Karpas-422 (cell line): ENCODE measurements at regions not wholly inside any gene's neighbourhood (a gene's known extent, or its start where the extent isn't known, plus 50 kb on each side); places are given as distances from the start of the nearest gene placed in this dataset.
"Not testable (repeated sequence)": the region's sequence is repeated elsewhere in the genome, so short reads cannot be mapped to it uniquely, and the experiment has no call there.

ENCODE experiments used
- DNase-seq: peaks from one replicate; pipeline ENCODE4 v3.0.0-alpha.2; 2015
- H2AFZ ChIP-seq: fragments of 200-600 bp; sonication (generic); 2 replicates; pipeline ENCODE4 v1.6.1; 2014; ENCODE audit warnings: antibody characterized with exemption, low read length, mixed read lengths
- H3K27ac ChIP-seq: fragments of 200-600 bp; sonication (generic); 2 replicates; pipeline ENCODE4 v1.5.1; 2014; ENCODE audit warnings: mild to moderate bottlenecking, low read length, moderate library complexity
- H3K27me3 ChIP-seq: fragments of 200-600 bp; sonication (generic); 2 replicates; pipeline ENCODE4 v1.6.1; 2014; ENCODE audit warnings: low read length, mixed read lengths
- H3K36me3 ChIP-seq: fragments of 200-600 bp; sonication (generic); 2 replicates; pipeline ENCODE4 v1.6.1; 2014; ENCODE audit warnings: low read length, mixed read lengths; ENCODE audit not compliant: insufficient read depth
- H3K4me1 ChIP-seq: fragments of 200-600 bp; sonication (generic); 2 replicates; pipeline ENCODE4 v1.6.1; 2014; ENCODE audit warnings: mild to moderate bottlenecking, low read length, mixed read lengths
- H3K4me2 ChIP-seq: fragments of 200-600 bp; sonication (generic); 2 replicates; pipeline ENCODE4 v1.6.1; 2014; ENCODE audit warnings: low read length, low read depth, mild to moderate bottlenecking; ENCODE audit not compliant: poor library complexity, severe bottlenecking
- H3K4me3 ChIP-seq: fragments of 200-600 bp; sonication (generic); 2 replicates; pipeline ENCODE4 v1.5.1; 2014; ENCODE audit warnings: mild to moderate bottlenecking, antibody characterized with exemption, low read length, mixed read lengths
- H3K79me2 ChIP-seq: fragments of 200-600 bp; sonication (generic); 2 replicates; pipeline ENCODE4 v1.6.1; 2014; ENCODE audit warnings: mild to moderate bottlenecking, low read length, mixed read lengths
- H3K9ac ChIP-seq: fragments of 200-600 bp; sonication (generic); 2 replicates; pipeline ENCODE4 v1.6.0; 2014; ENCODE audit warnings: low read length
- H3K9me2 ChIP-seq: fragments of 200-600 bp; sonication (generic), shearing (Covaris generic); replicated peaks from 2 replicates; pipeline ENCODE4 v1.6.0; 2014; ENCODE audit warnings: mild to moderate bottlenecking, low read length, moderate library complexity; ENCODE audit not compliant: insufficient read depth
- H3K9me3 ChIP-seq: fragments of 300-700, 200-600 bp; sonication (generic); 2 replicates; pipeline ENCODE4 v1.6.1; 2014; ENCODE audit warnings: low read length, mixed read lengths
- H4K20me1 ChIP-seq: fragments of 200-600 bp; sonication (generic); 2 replicates; pipeline ENCODE4 v1.6.1; 2014; ENCODE audit warnings: mild to moderate bottlenecking, antibody characterized with exemption, low read length, low read depth; ENCODE audit not compliant: insufficient read depth

GRCh38 chrX:131845771-131846170, 177.3 kb upstream of the STK26 start:
- Histone ChIP-seq H3K9me3 (no peaks in the 10 kb centered on the region), H2AFZ (no peak overlapping the region), H3K36me3 (no peaks in the 10 kb centered on the region), H3K4me2 (no peak overlapping the region), H3K79me2 (no peaks in the 10 kb centered on the region), H4K20me1 (no peaks in the 10 kb centered on the region; the same call in 1 of the 2 replicates), H3K9ac (no peak overlapping the region), H3K4me3 (no peak overlapping the region), H3K4me1 (no peaks in the 10 kb centered on the region), H3K27me3 (no peaks in the 10 kb centered on the region), H3K27ac (no peak overlapping the region), H3K9me2 (no peaks in the 10 kb centered on the region)
- no peak for DNase-seq

GRCh38 chrX:131850964-131851363, 172.1 kb upstream of the STK26 start:
- not testable (repeated sequence) for H3K4me2 ChIP-seq

DNA sequence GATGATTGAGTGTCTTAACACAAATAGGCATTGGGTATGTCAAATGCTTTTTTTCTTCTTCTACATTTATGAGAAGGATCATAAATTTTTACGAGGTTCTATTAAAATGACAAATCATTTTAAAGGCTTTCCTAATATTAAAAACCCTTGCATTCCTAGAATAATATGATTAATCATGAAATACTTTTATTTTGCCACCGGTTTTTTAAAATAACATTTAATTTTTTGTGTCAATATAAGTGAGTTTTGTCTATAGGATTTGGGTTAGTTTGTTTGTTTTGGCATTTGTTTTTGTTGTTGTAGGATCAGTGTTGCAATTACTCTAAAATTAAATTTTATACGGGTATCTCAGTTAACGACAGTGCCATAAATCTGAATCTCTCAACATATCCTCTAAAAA, 169.7 kb upstream of the STK26 start:
- Histone ChIP-seq H3K4me1 (no peaks in the 10 kb centered on the region), H3K79me2 (no peaks in the 10 kb centered on the region), H3K27me3 (no peaks in the 10 kb centered on the region), H3K9me2 (no peaks in the 10 kb centered on the region), H4K20me1 (no peaks in the 10 kb centered on the region), H2AFZ (no peak overlapping the region), H3K9ac (no peak overlapping the region), H3K36me3 (no peaks in the 10 kb centered on the region), H3K27ac (no peak overlapping the region), H3K9me3 (no peaks in the 10 kb centered on the region), H3K4me2 (no peak overlapping the region), H3K4me3 (no peak overlapping the region)
- no peak for DNase-seq

More at GRCh38 chrX:131850964-131851363, 172.1 kb upstream of the STK26 start:
- not testable (repeated sequence) for H3K4me3 ChIP-seq, H3K9ac ChIP-seq, H2AFZ ChIP-seq, H3K27me3 ChIP-seq, H3K27ac ChIP-seq, H3K79me2 ChIP-seq, H4K20me1 ChIP-seq, DNase-seq, H3K9me2 ChIP-seq, H3K9me3 ChIP-seq, H3K4me1 ChIP-seq, H3K36me3 ChIP-seq

DNA sequence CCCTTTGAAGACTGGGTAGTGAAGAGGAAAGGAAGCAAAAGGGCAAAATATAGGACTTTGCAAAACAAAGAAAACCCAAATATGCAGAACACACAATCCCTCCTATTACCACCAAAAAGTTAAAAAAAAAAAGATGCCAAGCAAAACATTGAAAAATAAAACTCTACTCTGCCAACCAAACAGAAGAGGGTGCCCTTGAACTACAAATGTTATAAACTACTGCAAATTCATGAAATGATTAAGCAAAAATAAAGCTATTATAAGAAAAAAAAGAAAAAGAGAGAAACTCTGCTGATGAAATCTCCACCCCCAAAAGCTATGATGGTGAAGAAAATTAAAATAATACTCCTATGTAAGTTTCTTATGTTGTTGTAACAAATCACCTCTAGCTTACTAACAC, 168.5 kb upstream of the STK26 start:
- H2AFZ ChIP-seq = 0 out of 2 replicates have a peak overlapping the region, but pooled peaks have one; percentile 18
- no peaks in the 10 kb centered on the region for H3K9me3 ChIP-seq
- no peaks in the 10 kb centered on the region for H3K36me3 ChIP-seq
- no peak overlapping the region for H3K4me3 ChIP-seq
- no peak overlapping the region for H3K27ac ChIP-seq
- no peak overlapping the region for H3K4me2 ChIP-seq
- H4K20me1 ChIP-seq = no peaks in the 10 kb centered on the region
- no peak for DNase-seq
- H3K9me2 ChIP-seq = no peaks in the 10 kb centered on the region
- H3K4me1 ChIP-seq = no peaks in the 10 kb centered on the region
- H3K79me2 ChIP-seq = no peaks in the 10 kb centered on the region
- no peak overlapping the region for H3K9ac ChIP-seq
- H3K27me3 ChIP-seq = no peaks in the 10 kb centered on the region

DNA sequence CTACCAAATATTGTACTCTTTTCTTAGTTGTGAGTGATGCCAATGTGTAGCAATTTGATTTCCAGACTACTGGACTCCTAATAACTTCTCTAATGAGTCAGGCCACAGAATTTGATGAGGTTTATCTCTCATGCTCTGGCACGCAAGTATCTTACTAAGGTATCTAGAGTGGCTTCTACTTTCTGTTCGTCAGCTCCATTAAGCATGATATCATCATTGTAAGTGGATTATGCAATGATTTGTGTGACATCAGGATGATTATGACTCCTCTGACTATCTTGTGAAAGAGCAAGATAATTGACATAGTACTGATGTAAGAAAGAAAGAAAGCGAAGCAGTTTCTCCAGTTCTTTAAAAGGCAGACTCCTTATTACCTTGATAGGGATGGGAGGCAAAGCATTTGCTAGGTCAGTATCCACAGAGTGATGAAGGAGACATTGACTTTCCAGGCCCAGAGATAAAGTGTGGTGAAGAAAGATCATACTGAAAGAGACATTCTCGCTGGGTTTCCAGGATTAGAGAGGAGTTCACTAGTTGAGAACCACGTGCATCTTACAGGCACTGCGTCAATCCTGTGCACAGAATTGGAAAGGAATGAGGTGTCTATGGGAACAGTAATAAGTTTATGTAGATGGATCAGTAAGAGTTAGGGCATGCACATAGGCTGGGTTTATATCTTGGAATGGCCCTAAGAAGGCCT, 161.9 kb upstream of the STK26 start:
- H3K27ac ChIP-seq = no peak overlapping the region
- H3K4me3 ChIP-seq = no peak overlapping the region
- no peak overlapping the region for H3K4me2 ChIP-seq

GRCh38 chrX:131862321-131862720, 160.8 kb upstream of the STK26 start:
- H4K20me1 ChIP-seq = no peaks in the 10 kb centered on the region
- H3K36me3 ChIP-seq = no peaks in the 10 kb centered on the region
- no peak overlapping the region for H3K4me2 ChIP-seq
- no peaks in the 10 kb centered on the region for H3K9me3 ChIP-seq
- no peaks in the 10 kb centered on the region for H3K27me3 ChIP-seq
- no peak for DNase-seq
- H2AFZ ChIP-seq = no peak overlapping the region
- no peak overlapping the region for H3K9ac ChIP-seq
- no peaks in the 10 kb centered on the region for H3K9me2 ChIP-seq
- no peaks in the 10 kb centered on the region for H3K79me2 ChIP-seq
- no peaks in the 10 kb centered on the region for H3K4me1 ChIP-seq
- no peak overlapping the region for H3K27ac ChIP-seq
- H3K4me3 ChIP-seq = no peak overlapping the region

More for the DNA sequence above, 161.9 kb upstream of the STK26 start:
- Histone ChIP-seq H3K9ac (no peak overlapping the region), H3K4me1 (no peaks in the 10 kb centered on the region), H3K27me3 (no peaks in the 10 kb centered on the region), H4K20me1 (no peaks in the 10 kb centered on the region), H3K9me3 (no peaks in the 10 kb centered on the region), H3K9me2 (no peaks in the 10 kb centered on the region), H3K36me3 (no peaks in the 10 kb centered on the region), H2AFZ (no peak overlapping the region), H3K79me2 (no peaks in the 10 kb centered on the region)
- no peak for DNase-seq

GRCh38 chrX:131869182-131869581, 153.9 kb upstream of the STK26 start:
- no peak overlapping the region for H2AFZ ChIP-seq
- H3K9me2 ChIP-seq = no peaks in the 10 kb centered on the region
- H3K27ac ChIP-seq = no peak overlapping the region

GRCh38 chrX:131874300-131874699, 148.8 kb upstream of the STK26 start:
- no peak overlapping the region for H3K4me2 ChIP-seq
- H3K9ac ChIP-seq = no peak overlapping the region
- no peaks in the 10 kb centered on the region for H3K36me3 ChIP-seq
- no peak overlapping the region for H2AFZ ChIP-seq
- no peaks in the 10 kb centered on the region for H3K9me2 ChIP-seq
- no peak overlapping the region for H3K4me3 ChIP-seq
- no peaks in the 10 kb centered on the region for H3K79me2 ChIP-seq
- no peaks in the 10 kb centered on the region for H3K27me3 ChIP-seq
- no peaks in the 10 kb centered on the region for H3K4me1 ChIP-seq
- no peaks in the 10 kb centered on the region for H3K9me3 ChIP-seq
- DNase-seq = no peak
- no peaks in the 10 kb centered on the region for H4K20me1 ChIP-seq
- no peak overlapping the region for H3K27ac ChIP-seq

More at GRCh38 chrX:131869182-131869581, 153.9 kb upstream of the STK26 start:
- H3K9me3 ChIP-seq = no peaks in the 10 kb centered on the region
- no peaks in the 10 kb centered on the region for H3K36me3 ChIP-seq
- H3K4me2 ChIP-seq = no peak overlapping the region
- H3K9ac ChIP-seq = no peak overlapping the region
- H3K79me2 ChIP-seq = no peaks in the 10 kb centered on the region
- no peaks in the 10 kb centered on the region for H4K20me1 ChIP-seq
- DNase-seq = no peak
- H3K4me3 ChIP-seq = no peak overlapping the region
- no peaks in the 10 kb centered on the region; the same call in 1 of the 2 replicates for H3K27me3 ChIP-seq
- H3K4me1 ChIP-seq = no peaks in the 10 kb centered on the region
